ENCODE measurements at regions not wholly inside any gene's neighbourhood (a gene's known extent, or its start where the extent isn't known, plus 50 kb on each side); places are given as distances from the start of the nearest gene placed in this dataset.

- TF ChIP-seq HIC1 (tag by site-specific recombination; IDR thresholded peaks at IDR 0.05) = peak; percentile 86
- no peak for TF ChIP-seq ZSCAN4 (tag by site-specific recombination; IDR thresholded peaks at IDR 0.05)
- TF ChIP-seq ZNF18 (tag by site-specific recombination; IDR thresholded peaks at IDR 0.05) = no peak
- no peak for TF ChIP-seq YY2 (tag by site-specific recombination; IDR thresholded peaks at IDR 0.05)
- no peak for TF ChIP-seq CTCF (tag by site-specific recombination; IDR thresholded peaks at IDR 0.05)
- 0 out of 2 replicates have a peak, but pooled peaks have one; percentile 45 for TF ChIP-seq ZNF391 (tag by site-specific recombination; IDR thresholded peaks at IDR 0.05; ENCODE audit: borderline replicate concordance, low read depth)
- TF ChIP-seq ZNF223 (tag by site-specific recombination; IDR thresholded peaks at IDR 0.05) = peak; percentile 87
- TF ChIP-seq ZNF449 (tag by site-specific recombination; IDR thresholded peaks at IDR 0.05) = no peak
- TF ChIP-seq ZNF544 (tag by site-specific recombination; IDR thresholded peaks at IDR 0.05) = no peak
- TF ChIP-seq ZNF426 (tag by site-specific recombination; IDR thresholded peaks at IDR 0.05) = no peak
- peak; percentile 89 for TF ChIP-seq ZNF600 (tag by site-specific recombination; IDR thresholded peaks at IDR 0.05)
- TF ChIP-seq ZNF488 (tag by site-specific recombination; IDR thresholded peaks at IDR 0.05) = peak; percentile 36; the same call in 1 of the 2 replicates
- TF ChIP-seq ZEB2 (tag by site-specific recombination; IDR thresholded peaks at IDR 0.05) = peak; percentile 90
- TF ChIP-seq ZBTB44 (tag by site-specific recombination; IDR thresholded peaks at IDR 0.05) = peak; percentile 60; the same call in 1 of the 2 replicates
- no peak for TF ChIP-seq ZNF747 (tag by site-specific recombination; IDR thresholded peaks at IDR 0.05)
- peak; percentile 97 for TF ChIP-seq SP7 (tag by site-specific recombination; IDR thresholded peaks at IDR 0.05)
- no peak for TF ChIP-seq ZNF792 (tag by site-specific recombination; IDR thresholded peaks at IDR 0.05)
- TF ChIP-seq ZNF501 (tag by site-specific recombination; IDR thresholded peaks at IDR 0.05) = no peak; the same call in 1 of the 2 replicates
- TF ChIP-seq TRIM28 (IDR thresholded peaks at IDR 0.05; ENCODE audit: borderline replicate concordance, low read length) = peak; percentile 92
- peak; percentile 47; the same call in 1 of the 2 replicates for TF ChIP-seq ZNF660 (tag by site-specific recombination; IDR thresholded peaks at IDR 0.05)
- TF ChIP-seq ZNF19 (tag by site-specific recombination; IDR thresholded peaks at IDR 0.05; ENCODE audit: low read depth) = no peak
- TF ChIP-seq KLF7 (tag by site-specific recombination; IDR thresholded peaks at IDR 0.05; ENCODE audit: borderline replicate concordance) = 0 out of 2 replicates have a peak, but pooled peaks have one; percentile 7
- no peak for TF ChIP-seq MYNN (tag by site-specific recombination; IDR thresholded peaks at IDR 0.05; ENCODE audit: borderline replicate concordance)
- no peak for TF ChIP-seq EGR2 (tag by site-specific recombination; IDR thresholded peaks at IDR 0.05; ENCODE audit: low read depth)
- 0 out of 2 replicates have a peak, but pooled peaks have one; percentile 47 for TF ChIP-seq KLF17 (tag by site-specific recombination; IDR thresholded peaks at IDR 0.05)
- TF ChIP-seq ZNF610 (tag by site-specific recombination; IDR thresholded peaks at IDR 0.05; ENCODE audit: borderline replicate concordance) = no peak
These were observed 244.9 kb upstream of the SOX4 start (continued) for GRCh38 chr6:21348504-21349195.
